ENCODE measurements at regions not wholly inside any gene's neighbourhood (a gene's known extent, or its start where the extent isn't known, plus 50 kb on each side); places are given as distances from the start of the nearest gene placed in this dataset.

- TF ChIP-seq SIN3A (conservative IDR thresholded peaks at IDR 0.05 in 1 of 2, IDR thresholded peaks at IDR 0.05 in 1 of 2; ENCODE audit: low read depth in 1 of 2, low read length in 2 of 2) (no peak), RBBP5 (IDR thresholded peaks at IDR 0.05; ENCODE audit: borderline replicate concordance, low read depth, low read length) (no peak), CTCF (IDR thresholded peaks at IDR 0.05; ENCODE audit: control extremely low read depth in 1 of 3, insufficient read depth in 1 of 3, low read depth in 1 of 3, low read length in 3 of 3) (peak; percentile 29 to 56 (median 52)), SP1 (IDR thresholded peaks at IDR 0.05; ENCODE audit: low read depth, low read length) (peak; percentile 65; the same call in 1 of the 2 replicates), SRF (IDR thresholded peaks at IDR 0.05; ENCODE audit: low read depth, low read length) (no peak), EZH2 (IDR thresholded peaks at IDR 0.05; ENCODE audit: low read depth, low read length, severe bottlenecking) (no peak)
Measured at GRCh38 chr5:148912714-148913398, 86.4 kb downstream of the ADRB2 start.

All from H1 (cell line).